GM12891 (cell line): ENCODE measurements at regions not wholly inside any gene's neighbourhood (a gene's known extent, or its start where the extent isn't known, plus 50 kb on each side); places are given as distances from the start of the nearest gene placed in this dataset.

ENCODE experiments used
- POLR2A ChIP-seq: IDR thresholded peaks from 2 replicates; pipeline ENCODE4 v1.6.1; 2011; ENCODE audit warnings: low read depth, low read length, control low read depth
- POLR2AphosphoS5 ChIP-seq: IDR thresholded peaks from 2 replicates; pipeline ENCODE4 v1.6.1; 2011; ENCODE audit warnings: low read depth, low read length, control low read depth
- POU2F2 ChIP-seq: IDR thresholded peaks from 2 replicates; pipeline ENCODE4 v1.6.1; 2011; ENCODE audit warnings: low read depth, mild to moderate bottlenecking, control low read depth, low read length, moderate library complexity
- SPI1 ChIP-seq: IDR thresholded peaks from 2 replicates; pipeline ENCODE4 v1.6.1; 2011; ENCODE audit warnings: low read depth, low read length, control low read depth
- TAF1 ChIP-seq: IDR thresholded peaks from 2 replicates; pipeline ENCODE4 v1.6.1; 2011; ENCODE audit warnings: low read depth, low read length, control low read depth

DNA sequence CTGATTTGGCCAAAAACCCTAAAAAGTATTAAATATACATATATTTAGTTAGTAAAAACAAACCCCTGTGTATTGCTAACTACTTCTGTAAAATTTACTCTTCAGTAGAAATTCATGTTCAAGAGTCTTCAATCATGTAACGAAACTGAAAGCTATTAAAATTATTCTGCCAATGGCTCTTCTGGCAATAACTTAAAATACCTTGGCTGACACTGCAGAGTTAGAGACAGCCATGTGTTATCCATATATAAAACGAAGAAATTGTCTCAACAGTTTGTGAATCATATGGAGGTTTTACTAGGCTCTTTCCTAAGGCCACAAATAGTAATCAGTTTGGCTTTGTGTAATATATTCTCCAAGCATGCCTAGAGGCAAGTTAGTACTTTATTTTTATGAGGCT, 357.2 kb downstream of the COL11A1 start:
- TF ChIP-seq POLR2AphosphoS5 (no peak), POLR2A (no peak), TAF1 (no peak), POU2F2 (no peak), SPI1 (no peak)
